GM18907 (cell line): ENCODE measurements at regions not wholly inside any gene's neighbourhood (a gene's known extent, or its start where the extent isn't known, plus 50 kb on each side); places are given as distances from the start of the nearest gene placed in this dataset.
"Not testable (repeated sequence)": the region's sequence is repeated elsewhere in the genome, so short reads cannot be mapped to it uniquely, and the experiment has no call there.

Source experiments
- ATAC-seq: cut with Tn5 transposase; IDR thresholded peaks from one replicate; pipeline ENCODE4 v1.9.1; 2021; ENCODE audit warnings: mild to moderate bottlenecking, moderate library complexity; ENCODE audit not compliant: unreplicated experiment

DNA sequence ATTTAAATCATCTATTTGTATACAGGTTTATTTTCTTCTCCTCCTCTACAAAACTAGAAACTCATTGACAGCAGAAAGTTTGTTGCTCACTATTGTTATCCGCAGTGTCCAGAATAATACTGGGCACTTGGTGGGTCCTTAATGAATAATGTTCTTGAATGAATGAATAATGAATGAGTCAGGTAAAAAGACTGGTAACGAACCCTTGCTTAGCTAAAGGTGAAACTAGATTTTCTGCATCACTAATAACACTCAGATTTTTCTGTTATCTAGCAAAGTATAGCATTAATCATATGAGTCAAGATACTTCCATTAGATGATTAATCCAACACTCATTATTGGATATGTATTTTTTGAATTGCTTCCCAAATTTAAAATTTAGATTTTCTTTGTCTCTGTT, 953.2 kb downstream of the SORCS3 start:
- no peak for ATAC-seq

DNA sequence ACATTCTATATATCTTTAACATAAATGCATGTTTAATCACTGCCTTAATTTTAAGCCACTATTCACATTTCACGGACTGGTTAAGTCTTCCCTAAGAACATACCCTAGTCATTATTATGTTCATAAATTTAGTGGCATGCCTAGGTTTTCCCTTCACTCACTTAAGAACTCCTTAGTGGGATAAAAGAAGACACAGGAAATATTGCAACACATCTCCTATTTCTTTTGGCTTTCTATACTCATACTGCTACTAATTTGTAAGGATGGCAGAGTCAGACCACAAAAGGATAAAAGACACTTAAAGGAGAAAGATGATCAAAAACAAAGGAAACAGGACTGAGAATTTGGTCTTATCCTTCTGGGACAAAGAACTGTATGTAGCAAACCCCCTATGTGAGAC, 951.4 kb downstream of the SORCS3 start:
- ATAC-seq: no peak

DNA sequence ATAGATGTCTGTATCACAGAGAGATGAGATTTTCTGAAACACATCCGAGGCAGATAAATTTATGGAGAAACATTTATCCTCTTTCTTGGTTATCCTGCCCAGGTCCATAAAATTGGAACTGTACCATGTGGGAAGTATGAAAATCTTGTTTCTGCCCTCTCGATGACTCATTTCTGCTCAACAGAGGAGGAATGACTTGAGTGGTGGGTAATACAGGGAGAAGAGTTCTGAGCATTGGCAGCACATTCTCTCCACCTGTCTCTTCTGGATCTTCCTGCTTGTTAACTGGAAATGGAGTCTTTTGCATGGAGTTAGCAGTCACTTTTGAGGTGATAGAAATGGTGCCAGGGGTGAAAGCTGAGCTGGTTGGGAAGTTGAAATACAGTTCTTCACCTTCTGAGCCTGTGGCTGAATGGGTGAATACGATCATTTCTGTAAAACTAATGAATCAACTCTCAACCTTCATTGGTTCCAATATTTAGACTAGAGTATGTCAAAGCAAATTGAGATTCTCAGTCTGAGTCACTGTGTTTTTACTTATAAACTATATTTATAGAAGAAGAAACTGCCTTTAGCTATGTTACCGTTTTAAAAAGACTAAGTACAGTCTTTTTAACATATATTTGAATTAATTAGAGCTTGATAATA, 945.5 kb downstream of the SORCS3 start:
- no peak for ATAC-seq

DNA sequence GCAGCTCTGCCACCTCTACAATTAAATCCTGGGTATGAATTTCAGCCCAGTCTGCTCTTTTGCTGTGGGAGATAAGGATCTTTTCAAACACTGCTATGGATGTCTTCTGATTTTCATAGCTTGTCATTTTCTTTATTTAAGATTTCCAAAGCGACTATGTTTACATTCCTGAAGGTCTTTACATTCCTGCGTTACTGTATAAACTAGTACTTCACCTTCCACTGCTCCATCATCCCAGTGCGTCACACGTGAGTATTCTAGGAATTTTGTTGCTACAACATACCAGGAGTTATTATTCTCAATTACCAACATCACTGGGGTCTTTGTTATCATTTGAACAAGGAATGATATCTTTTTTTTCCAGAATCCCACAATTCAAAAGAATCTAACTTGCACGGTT, 944.7 kb downstream of the SORCS3 start:
- ATAC-seq: no peak

DNA sequence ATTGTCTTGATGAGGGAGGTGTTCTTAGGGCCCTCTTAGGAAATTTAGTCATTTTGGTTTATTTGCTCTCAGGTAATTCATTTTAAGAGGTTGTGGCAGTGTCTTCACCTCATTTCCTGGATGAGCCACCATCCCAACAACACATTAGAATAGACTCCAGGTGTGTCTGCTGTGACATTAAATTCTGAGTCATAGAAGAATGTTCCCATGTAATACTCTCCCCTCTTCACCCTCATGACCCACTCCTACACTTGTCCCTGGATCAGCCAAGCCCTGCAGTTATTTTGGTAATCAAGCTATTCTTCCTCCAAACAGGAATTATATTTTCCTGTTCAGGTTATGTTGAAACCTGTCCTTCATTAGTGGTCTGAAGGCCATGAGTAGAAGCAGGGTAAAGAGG, 944.1 kb downstream of the SORCS3 start:
- no peak for ATAC-seq

DNA sequence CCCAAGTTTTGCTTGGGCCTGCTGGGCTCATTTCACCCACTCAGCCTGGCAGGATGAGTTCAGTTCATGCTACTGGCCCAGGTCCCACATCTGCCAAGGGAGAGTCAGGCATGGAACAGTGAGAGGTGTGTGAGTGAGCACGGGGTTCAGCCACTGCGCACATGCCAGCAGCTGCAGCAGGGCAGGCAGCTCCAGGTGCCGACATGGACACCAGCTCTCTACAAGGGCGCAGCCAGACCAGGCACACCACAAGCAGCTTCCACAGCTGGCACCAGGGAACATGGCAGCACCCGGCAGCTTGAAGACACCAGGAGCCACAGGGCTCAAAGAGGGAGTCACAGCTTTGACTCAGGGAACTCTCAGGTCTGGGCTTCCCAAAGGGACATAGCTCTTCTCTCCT, 938.0 kb downstream of the SORCS3 start:
- no peak for ATAC-seq

DNA sequence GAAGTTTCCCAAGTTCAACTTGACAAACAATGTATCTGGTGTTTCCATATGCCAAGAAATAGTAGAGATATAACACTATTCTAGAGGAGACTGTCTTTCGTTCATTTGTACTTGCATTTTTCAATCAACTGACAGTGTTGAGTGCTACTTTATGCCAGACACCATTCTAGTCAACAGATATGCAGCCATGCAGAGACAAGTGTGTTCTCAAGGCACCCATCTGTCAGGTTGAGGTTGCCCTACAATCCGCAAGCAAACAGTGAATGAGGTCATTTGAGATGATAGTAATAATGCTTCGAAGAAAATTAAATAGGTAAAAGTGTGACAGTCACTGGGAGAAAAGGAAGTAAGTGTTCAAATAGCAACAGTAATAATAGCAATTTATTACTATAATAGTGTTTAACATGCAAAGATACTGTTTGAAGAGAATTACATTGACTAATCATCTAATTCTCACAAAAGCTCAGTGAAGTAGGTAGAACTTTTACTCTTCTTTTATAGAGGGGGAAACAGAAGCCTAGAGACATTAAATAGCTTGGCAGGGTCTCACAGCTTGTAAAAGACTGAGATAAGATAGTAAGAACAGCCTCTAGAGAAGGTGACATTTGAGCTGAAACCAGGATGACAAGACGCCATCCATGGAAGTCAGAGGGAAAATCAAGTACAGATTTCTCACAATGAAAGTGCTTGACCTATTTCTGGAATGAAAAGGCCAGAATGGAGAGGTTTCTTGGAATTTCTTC, 936.9 kb downstream of the SORCS3 start:
- no peak for ATAC-seq

DNA sequence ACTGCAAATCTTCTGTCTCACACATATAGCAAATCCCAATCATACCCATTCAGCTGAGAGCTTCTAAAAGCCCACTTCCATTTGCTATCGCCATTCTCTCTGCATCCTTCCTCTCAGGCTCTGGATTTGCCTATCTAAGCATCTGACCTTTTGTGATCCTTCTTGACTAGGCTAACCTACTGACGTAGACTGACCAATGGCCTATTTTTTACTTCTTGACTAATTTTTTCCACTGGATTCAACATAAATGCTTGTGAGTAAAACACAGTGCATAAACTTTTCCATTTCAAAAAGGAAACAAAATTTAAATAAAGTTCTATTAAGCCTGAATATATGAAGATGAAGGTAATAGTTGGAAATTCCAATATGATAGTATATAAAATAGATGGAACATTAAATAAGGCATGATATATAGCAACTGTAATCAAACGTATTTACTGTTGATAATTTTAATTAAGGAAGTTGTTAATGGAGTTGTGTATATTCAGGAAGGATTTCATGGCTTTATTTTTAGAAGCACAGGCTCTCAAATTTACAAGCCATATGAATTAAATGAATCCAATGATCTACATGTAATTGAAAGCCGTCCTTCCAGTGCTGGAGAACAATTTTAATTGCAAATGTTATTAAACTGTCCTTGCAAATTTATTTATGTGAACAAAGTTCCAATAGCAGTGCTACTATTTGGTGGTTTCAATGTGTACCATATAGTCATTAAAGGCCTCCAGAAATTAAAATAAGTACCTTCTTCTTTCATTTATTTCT, 918.4 kb downstream of the SORCS3 start:
- no peak for ATAC-seq

DNA sequence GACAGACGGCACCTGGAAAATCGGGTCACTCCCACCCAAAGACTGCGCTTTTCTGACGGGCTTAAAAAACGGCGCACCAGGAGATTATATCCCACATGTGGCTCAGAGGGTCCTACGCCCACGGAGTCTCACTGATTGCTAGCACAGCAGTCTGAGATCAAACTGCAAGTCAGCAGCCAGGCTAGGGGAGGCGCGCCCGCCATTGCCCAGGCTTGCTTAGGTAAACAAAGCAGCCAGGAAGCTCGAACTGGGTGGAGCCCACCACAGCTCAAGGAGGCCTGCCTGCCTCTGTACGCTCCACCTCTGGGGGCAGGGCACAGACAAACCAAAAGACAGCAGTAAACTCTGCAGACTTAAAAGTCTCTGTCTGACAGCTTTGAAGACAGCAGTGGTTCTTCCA, 909.4 kb downstream of the SORCS3 start:
- not testable (repeated sequence) for ATAC-seq

DNA sequence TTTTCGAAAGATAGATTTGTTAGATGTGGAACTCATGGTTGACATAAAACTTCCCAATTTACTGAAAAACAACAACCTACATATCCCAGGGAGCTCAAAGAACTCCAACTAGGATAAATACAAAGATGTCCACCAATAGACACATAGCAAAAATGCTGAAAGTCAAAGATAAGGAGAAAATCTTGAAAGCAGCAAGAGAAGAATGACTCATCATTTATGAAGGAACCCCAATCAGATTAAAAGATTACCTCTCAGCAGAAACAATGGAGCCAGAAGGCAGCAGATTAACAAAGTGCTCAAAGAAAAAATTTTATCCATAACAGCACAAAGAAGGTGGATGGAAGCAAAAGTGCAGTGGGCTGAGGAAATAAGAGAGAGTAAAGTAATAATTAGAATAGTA, 908.6 kb downstream of the SORCS3 start:
- no peak for ATAC-seq

DNA sequence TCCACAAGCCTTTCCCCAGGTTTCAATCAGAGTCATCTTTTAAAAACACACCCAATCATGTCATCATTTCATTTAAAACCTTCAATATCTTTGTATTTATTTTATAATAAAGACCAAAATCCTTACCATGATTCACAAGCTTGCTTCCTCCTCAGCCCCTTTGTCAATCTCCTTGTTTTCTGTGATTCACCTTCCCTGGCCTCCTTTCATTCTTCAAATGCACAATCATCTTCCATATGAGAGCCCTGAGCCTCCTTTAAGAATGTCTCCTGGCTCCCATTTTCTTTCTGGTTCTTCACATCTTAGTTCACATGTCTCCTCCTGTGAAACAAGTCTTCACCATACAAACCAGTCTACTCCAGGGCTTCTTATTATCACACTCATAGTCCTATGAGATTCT, 904.0 kb downstream of the SORCS3 start:
- no peak for ATAC-seq

DNA sequence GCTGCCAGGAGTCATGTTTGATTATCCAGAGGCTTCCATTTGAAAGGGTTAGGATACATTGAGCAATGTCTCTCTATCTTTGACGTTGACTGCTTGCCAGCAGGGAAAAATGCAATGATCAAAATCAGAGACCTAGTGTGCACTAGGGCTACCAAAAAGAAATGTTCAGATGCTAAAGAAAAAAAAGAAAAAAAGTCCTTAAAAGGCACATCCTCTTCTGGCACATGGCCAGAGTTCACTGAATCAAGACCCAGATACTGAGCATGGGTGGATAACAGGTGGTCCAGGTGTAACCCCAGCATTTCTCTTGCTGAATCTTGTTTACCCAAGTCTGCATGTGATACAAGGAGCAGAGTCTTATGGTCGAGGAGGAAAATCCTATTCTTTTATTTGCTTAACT, 899.3 kb downstream of the SORCS3 start:
- no peak for ATAC-seq

DNA sequence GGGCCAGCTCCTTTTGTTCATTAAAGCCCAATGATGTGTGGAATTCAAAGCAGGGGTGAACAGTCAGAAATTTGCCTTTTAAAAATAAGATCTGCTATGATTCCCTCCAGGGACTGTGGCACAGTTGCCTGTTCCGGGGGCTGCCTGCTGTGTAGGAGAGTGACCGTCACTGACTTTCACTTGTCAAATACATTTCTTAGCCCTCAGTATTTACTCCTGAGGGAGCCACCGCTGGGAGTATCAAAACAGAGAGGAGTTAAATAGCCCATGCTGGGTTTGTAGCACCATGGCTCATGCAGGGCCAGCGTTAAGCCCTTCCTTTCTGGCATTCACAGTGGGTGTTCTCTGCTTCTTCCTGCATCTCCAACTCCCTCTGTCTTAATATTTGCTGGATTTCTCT, 897.8 kb downstream of the SORCS3 start:
- no peak for ATAC-seq

DNA sequence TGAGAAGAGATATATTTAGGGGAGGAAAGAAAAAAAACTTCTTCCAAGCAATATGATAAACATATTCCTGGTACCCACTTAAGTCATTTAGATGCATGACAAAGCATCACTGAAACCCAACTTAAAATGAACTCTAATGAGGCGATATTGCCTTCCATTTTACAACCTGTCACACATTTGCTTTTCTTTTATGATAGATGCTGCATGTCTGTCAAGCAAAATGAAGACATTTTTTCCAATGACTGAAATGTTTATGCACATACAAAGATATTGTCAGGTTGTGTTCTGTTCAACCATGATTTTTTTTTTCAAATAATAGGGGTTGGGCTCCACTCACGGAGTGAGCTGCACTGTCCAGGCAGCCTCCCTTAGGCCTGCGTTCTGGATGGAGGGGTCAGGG, 894.4 kb downstream of the SORCS3 start:
- no peak for ATAC-seq

DNA sequence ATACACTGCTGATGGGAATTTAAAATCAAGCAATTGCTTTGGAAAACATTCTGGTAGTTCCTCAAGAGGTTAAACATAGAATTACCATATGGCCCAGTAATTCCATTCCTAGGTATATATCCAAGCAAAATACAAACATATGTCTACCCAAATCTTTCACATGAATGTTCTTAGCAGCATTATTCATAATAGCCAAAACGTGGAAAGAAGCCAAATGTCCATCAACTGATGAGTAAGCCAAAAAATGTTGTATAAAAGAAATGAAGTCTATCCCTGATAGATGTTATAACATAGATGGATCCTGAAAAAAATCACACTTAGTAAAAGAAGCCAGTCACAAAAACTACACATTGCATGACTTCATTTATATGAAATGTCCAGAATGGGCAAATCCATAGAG, 893.0 kb downstream of the SORCS3 start:
- no peak for ATAC-seq

DNA sequence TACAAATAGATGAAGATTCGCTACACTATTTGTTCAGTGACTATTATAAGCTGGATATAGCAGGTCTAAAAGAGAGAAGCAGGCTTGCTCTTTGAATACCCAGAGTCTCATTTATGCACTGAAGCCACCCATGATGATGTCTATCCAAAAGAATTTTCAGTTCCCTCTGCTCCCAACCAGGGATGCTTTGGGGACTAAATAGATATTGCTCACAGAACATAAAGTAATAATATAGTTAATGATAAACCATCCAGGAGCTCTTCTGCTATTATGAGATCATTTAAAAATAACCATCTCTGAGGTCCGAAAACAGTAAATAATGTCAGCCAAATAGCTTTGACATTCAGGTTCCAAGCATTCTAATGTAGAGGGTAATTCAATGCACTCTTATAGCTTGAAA, 875.4 kb downstream of the SORCS3 start:
- ATAC-seq: no peak

DNA sequence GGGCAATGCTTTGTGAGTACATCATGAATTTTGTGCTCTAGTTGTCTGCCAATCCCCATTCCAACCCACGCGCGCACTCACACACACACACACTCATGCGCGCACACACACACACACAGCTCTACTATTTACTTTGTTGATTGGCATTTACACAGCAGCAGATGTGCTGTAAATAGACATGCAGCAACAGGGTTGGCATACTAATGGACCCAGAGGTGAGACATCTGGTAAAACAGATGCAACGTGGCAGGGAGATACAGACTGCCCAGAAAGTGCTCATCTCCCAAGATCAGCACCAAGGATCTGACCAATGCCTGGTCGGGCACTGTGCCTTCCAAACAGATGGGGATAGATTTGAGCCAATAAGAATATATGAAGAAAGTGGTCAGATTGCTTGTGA, 873.0 kb downstream of the SORCS3 start:
- ATAC-seq: no peak

DNA sequence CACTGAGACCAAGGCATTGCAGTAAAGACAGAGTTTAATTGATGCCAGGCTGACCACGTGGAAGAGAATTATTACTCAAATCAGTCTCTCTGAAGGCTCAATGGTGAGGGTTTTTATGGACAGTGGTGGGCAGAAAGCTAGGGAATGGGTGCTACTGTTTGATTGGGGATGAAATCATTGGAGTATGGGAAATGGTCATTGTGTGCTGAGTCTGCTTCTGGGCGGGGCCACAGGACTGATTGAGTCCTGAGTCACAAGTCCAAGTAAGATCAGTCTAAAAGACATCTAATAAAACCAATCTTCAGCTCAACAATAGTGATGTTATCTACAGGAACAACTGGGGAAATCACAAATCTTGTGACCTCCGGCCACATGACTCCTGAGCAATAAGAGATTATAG, 868.4 kb downstream of the SORCS3 start:
- no peak for ATAC-seq

DNA sequence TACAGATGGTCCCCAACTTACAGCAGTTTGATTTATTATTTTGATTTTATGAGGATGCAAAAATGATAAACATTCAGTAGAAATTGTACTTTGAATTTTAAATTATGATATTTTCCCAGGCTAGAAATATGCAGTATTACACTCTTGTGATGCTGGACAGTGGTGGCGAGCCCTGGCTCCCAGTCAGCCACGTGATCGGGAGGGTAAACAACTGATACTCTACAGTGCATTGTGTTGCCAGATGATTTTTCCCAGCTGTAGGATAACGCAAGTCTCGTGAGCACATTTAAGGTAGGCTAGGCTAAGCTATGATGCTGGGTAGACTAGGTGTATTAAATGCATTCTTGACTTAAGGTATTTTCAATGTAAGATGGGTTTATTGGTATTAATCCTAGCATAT, 865.2 kb downstream of the SORCS3 start:
- ATAC-seq: no peak

DNA sequence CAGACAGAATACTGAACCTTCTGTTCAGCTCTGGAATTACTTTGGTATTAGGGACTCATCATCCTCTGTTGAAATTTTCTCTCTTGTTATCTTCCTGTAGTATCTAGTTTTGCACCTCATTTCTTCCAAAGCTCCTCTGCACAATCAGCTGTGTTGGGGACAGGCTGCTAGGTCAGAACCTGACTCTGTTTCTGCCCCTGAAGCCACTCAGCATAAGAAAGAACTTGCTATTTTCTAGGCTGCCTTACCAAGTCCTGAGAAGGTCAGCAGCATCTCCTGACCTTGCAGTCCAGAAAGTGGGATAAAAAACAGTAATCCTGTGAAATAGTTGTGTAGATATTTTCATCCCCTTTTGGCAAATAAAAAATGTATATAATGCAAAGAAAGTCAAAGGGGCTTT, 862.6 kb downstream of the SORCS3 start:
- no peak for ATAC-seq

DNA sequence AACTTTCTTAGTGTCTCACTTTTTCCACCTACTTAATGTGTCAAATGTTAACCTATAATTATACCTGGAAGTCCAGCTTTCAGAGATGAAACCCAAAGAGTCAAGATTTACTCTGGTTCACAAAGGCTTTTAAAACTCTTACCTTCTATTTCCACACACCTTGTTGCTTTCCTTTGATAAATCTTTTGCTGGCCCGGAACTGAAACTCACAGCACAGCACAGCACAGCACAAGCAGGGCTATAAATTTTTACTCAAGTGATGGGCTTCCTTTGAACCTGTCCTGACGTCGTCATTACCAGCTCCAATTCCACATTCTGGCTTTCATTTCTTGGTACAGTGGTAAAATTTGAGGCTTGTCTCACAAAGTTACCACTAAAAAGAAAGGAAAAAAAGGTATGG, 861.0 kb downstream of the SORCS3 start:
- no peak for ATAC-seq

DNA sequence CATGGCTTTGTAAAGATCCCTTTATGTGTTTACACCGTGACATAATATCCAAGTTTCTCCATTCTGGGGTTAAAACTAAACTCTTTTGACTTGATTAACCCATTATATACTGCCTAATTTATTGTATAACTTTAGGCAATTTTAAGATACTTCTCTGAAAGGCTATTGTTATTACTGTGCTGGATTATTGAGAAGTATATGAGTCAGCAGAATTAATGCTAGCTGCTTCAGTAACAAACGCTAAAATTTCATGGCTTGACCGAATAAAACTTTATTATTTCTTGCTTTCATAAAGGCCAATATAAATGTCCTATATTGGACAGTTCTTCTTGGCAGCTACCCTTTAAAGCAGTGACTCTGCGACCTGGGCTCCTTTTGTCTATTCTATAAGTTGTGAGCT, 853.9 kb downstream of the SORCS3 start:
- no peak for ATAC-seq
